ENCODE measurements at regions not wholly inside any gene's neighbourhood (a gene's known extent, or its start where the extent isn't known, plus 50 kb on each side); places are given as distances from the start of the nearest gene placed in this dataset.
"Not testable (repeated sequence)": the region's sequence is repeated elsewhere in the genome, so short reads cannot be mapped to it uniquely, and the experiment has no call there.

GRCh38 chr20:58573986-58574385 lies 58.8 kb upstream of the APCDD1L start:
- H3K36me3 ChIP-seq (replicated peaks; ENCODE audit: control insufficient read depth, insufficient read depth, low read length) = no peaks in the 10 kb centered on the region
- no peak overlapping the region for H3K4me3 ChIP-seq (ENCODE audit: insufficient read depth, low read depth, low read length)
- H3K27me3 ChIP-seq (ENCODE audit: control insufficient read depth, insufficient read depth, low read length) = no peaks in the 10 kb centered on the region; the same call in 1 of the 2 replicates
- DNase-seq = no peak

- Histone ChIP-seq H3K36me3 (replicated peaks; ENCODE audit: control insufficient read depth, insufficient read depth, low read length) (no peaks in the 10 kb centered on the region), H3K4me3 (ENCODE audit: insufficient read depth, low read depth, low read length) (no peak overlapping the region), H3K27me3 (ENCODE audit: control insufficient read depth, insufficient read depth, low read length) (no peaks in the 10 kb centered on the region)
- no peak for DNase-seq
These were observed 58.1 kb upstream of the APCDD1L start for GRCh38 chr20:58573257-58573656.

GRCh38 chr20:58572428-58572763 lies 57.2 kb upstream of the APCDD1L start:
- H3K36me3 ChIP-seq (replicated peaks; ENCODE audit: control insufficient read depth, insufficient read depth, low read length); H3K27me3 ChIP-seq (ENCODE audit: control insufficient read depth, insufficient read depth, low read length); H3K4me3 ChIP-seq (ENCODE audit: insufficient read depth, low read depth, low read length); DNase-seq: not testable (repeated sequence)

- DNase-seq = no peak
- H3K36me3 ChIP-seq (replicated peaks; ENCODE audit: control insufficient read depth, insufficient read depth, low read length) = no peaks in the 10 kb centered on the region
- no peaks in the 10 kb centered on the region for H3K27me3 ChIP-seq (ENCODE audit: control insufficient read depth, insufficient read depth, low read length)
- no peak overlapping the region for H3K4me3 ChIP-seq (ENCODE audit: insufficient read depth, low read depth, low read length)
These were observed 56.7 kb upstream of the APCDD1L start for GRCh38 chr20:58571693-58572427.

GRCh38 chr20:58571356-58571692 lies 56.1 kb upstream of the APCDD1L start:
- no peak for DNase-seq
- no peaks in the 10 kb centered on the region for H3K27me3 ChIP-seq (ENCODE audit: control insufficient read depth, insufficient read depth, low read length)

GRCh38 chr20:58570204-58570859 lies 55.1 kb upstream of the APCDD1L start:
- no peak for DNase-seq
- no peaks in the 10 kb centered on the region for H3K27me3 ChIP-seq (ENCODE audit: control insufficient read depth, insufficient read depth, low read length)
- H3K4me3 ChIP-seq (ENCODE audit: insufficient read depth, low read depth, low read length) = no peak overlapping the region
- no peaks in the 10 kb centered on the region for H3K36me3 ChIP-seq (replicated peaks; ENCODE audit: control insufficient read depth, insufficient read depth, low read length)

More at GRCh38 chr20:58571356-58571692, 56.1 kb upstream of the APCDD1L start:
- no peak overlapping the region for H3K4me3 ChIP-seq (ENCODE audit: insufficient read depth, low read depth, low read length)
- no peaks in the 10 kb centered on the region for H3K36me3 ChIP-seq (replicated peaks; ENCODE audit: control insufficient read depth, insufficient read depth, low read length)

GRCh38 chr20:58569241-58570125 lies 54.3 kb upstream of the APCDD1L start:
- H3K27me3 ChIP-seq (ENCODE audit: control insufficient read depth, insufficient read depth, low read length) = no peaks in the 10 kb centered on the region
- no peaks in the 10 kb centered on the region for H3K36me3 ChIP-seq (replicated peaks; ENCODE audit: control insufficient read depth, insufficient read depth, low read length)
- DNase-seq = no peak
- no peak overlapping the region for H3K4me3 ChIP-seq (ENCODE audit: insufficient read depth, low read depth, low read length)

GRCh38 chr20:58568483-58569240 lies 53.5 kb upstream of the APCDD1L start:
- H3K36me3 ChIP-seq (replicated peaks; ENCODE audit: control insufficient read depth, insufficient read depth, low read length) = no peaks in the 10 kb centered on the region
- H3K27me3 ChIP-seq (ENCODE audit: control insufficient read depth, insufficient read depth, low read length) = no peaks in the 10 kb centered on the region
- H3K4me3 ChIP-seq (ENCODE audit: insufficient read depth, low read depth, low read length) = no peak overlapping the region
- peak; percentile 49 for DNase-seq

GRCh38 chr20:58568126-58568482 lies 52.9 kb upstream of the APCDD1L start:
- Histone ChIP-seq H3K27me3 (ENCODE audit: control insufficient read depth, insufficient read depth, low read length) (no peaks in the 10 kb centered on the region), H3K36me3 (replicated peaks; ENCODE audit: control insufficient read depth, insufficient read depth, low read length) (no peaks in the 10 kb centered on the region), H3K4me3 (ENCODE audit: insufficient read depth, low read depth, low read length) (no peak overlapping the region)
- no peak for DNase-seq

- Histone ChIP-seq H3K27me3 (ENCODE audit: control insufficient read depth, insufficient read depth, low read length) (no peaks in the 10 kb centered on the region), H3K36me3 (replicated peaks; ENCODE audit: control insufficient read depth, insufficient read depth, low read length) (no peaks in the 10 kb centered on the region), H3K4me3 (ENCODE audit: insufficient read depth, low read depth, low read length) (no peak overlapping the region)
- DNase-seq = no peak
These were observed 52.2 kb upstream of the APCDD1L start for GRCh38 chr20:58567437-58567836.

GRCh38 chr20:58566981-58567380 lies 51.8 kb upstream of the APCDD1L start:
- DNase-seq = no peak
- Histone ChIP-seq H3K36me3 (replicated peaks; ENCODE audit: control insufficient read depth, insufficient read depth, low read length) (no peaks in the 10 kb centered on the region), H3K27me3 (ENCODE audit: control insufficient read depth, insufficient read depth, low read length) (no peaks in the 10 kb centered on the region), H3K4me3 (ENCODE audit: insufficient read depth, low read depth, low read length) (no peak overlapping the region)

GRCh38 chr20:58565461-58566175 lies 50.4 kb upstream of the APCDD1L start:
- H3K4me3 ChIP-seq (ENCODE audit: insufficient read depth, low read depth, low read length) = no peak overlapping the region
- H3K36me3 ChIP-seq (replicated peaks; ENCODE audit: control insufficient read depth, insufficient read depth, low read length) = no peaks in the 10 kb centered on the region
- no peaks in the 10 kb centered on the region for H3K27me3 ChIP-seq (ENCODE audit: control insufficient read depth, insufficient read depth, low read length)
- DNase-seq = no peak

Measured in H7 (cell line).